ENCODE measurements at regions not wholly inside any gene's neighbourhood (a gene's known extent, or its start where the extent isn't known, plus 50 kb on each side); places are given as distances from the start of the nearest gene placed in this dataset.
A peak's percentile ranks its signal among the peaks of the same experiment; 100 is the strongest.
"Not testable (repeated sequence)": the region's sequence is repeated elsewhere in the genome, so short reads cannot be mapped to it uniquely, and the experiment has no call there.

GRCh38 chrX:34470507-34470906, 186.6 kb downstream of the TMEM47 start:
- Histone ChIP-seq H3K4me3 (no peak overlapping the region), H3K9me3 (no peaks in the 10 kb centered on the region), H3K36me3 (no peaks in the 10 kb centered on the region), H3K27me3 (no peaks in the 10 kb centered on the region), H3K4me1 (no peaks in the 10 kb centered on the region), H3K27ac (no peak overlapping the region)
- no peak for DNase-seq
- TF ChIP-seq CTCF (IDR thresholded peaks at IDR 0.05) (no peak), POLR2A (IDR thresholded peaks at IDR 0.05) (no peak)

DNA sequence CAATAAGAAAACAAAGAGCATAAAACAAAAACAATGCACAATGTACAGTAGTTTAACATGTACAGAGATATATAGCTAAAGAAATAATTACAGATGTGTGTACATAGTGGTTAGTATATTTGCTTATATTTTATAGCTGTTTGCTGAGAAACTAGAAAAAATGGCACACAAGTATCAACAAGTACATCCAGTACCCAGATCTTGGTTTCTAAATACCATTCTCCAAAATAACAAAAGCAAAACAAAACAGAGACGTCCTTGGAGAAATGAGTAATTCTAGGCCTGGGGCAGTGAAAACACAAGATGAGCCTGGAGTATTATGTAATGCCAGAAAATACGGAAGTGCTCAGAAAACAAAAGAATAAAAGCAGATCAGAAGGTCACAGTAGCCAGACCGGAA, 189.6 kb downstream of the TMEM47 start:
- Histone ChIP-seq H3K27me3 (no peaks in the 10 kb centered on the region), H3K36me3 (no peaks in the 10 kb centered on the region), H3K4me3 (no peak overlapping the region), H3K4me1 (no peaks in the 10 kb centered on the region), H3K27ac (no peak overlapping the region), H3K9me3 (no peaks in the 10 kb centered on the region)
- TF ChIP-seq CTCF (IDR thresholded peaks at IDR 0.05) (no peak), POLR2A (IDR thresholded peaks at IDR 0.05) (no peak)
- DNase-seq: no peak

DNA sequence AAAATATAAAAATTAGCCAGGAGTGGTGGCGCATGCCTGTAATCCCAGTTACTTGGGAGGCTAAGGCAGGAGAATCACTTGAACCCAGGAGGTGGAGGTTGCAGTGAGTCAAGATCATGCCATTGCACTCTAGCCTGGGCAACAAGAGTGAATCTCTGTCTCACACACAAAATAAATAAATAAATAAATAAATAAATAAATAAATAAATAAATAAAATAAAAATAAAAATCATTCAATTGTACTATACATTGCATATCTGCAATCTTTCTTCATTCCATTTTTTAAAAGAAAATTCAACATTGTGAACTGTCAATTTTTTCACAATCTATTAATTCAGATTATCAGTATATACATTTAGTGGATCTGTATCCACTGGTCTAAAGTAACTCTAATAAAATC, 193.9 kb downstream of the TMEM47 start:
- not testable (repeated sequence) for H3K4me1 ChIP-seq, H3K27me3 ChIP-seq

GRCh38 chrX:34457850-34458249, 199.2 kb downstream of the TMEM47 start:
- H3K27ac ChIP-seq, H3K4me3 ChIP-seq, H3K27me3 ChIP-seq, DNase-seq, H3K4me1 ChIP-seq, H3K36me3 ChIP-seq, H3K9me3 ChIP-seq: not testable (repeated sequence)

More for the DNA sequence above, 193.9 kb downstream of the TMEM47 start:
- DNase-seq, H3K4me3 ChIP-seq, H3K27ac ChIP-seq, H3K36me3 ChIP-seq, H3K9me3 ChIP-seq: not testable (repeated sequence)

GRCh38 chrX:34437586-34437985, 219.5 kb downstream of the TMEM47 start:
- Histone ChIP-seq H3K27me3 (no peaks in the 10 kb centered on the region), H3K9me3 (no peaks in the 10 kb centered on the region)
- DNase-seq: peak in 2 of 3 donors; percentile 44 to 51

DNA sequence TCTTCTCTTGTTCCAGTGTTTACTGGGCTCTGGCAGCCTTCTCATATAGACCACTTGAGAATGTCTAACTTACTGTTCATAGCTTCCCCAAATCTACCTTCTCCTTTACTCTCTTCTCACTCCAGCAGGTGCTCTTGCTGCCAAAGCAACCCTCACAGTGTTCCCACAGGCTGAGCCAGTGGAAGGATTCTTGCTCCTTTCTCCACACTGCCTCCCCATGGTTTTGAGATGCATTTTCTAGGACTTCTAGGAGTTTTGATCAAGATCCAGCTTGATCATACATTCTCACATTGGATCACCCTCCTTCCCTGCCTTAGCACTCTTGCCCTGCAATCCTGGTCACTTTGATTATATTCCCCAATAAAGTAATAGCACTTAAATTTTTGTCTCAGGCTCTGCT, 230.8 kb downstream of the TMEM47 start:
- H3K27me3 ChIP-seq: no peaks in the 10 kb centered on the region
- H3K9me3 ChIP-seq: no peaks in the 10 kb centered on the region
- H3K4me1 ChIP-seq: no peaks in the 10 kb centered on the region
- no peak for TF ChIP-seq CTCF (IDR thresholded peaks at IDR 0.05)
- TF ChIP-seq POLR2A (IDR thresholded peaks at IDR 0.05): no peak
- no peak overlapping the region for H3K27ac ChIP-seq
- DNase-seq: no peak
- no peaks in the 10 kb centered on the region for H3K36me3 ChIP-seq
- H3K4me3 ChIP-seq: no peak overlapping the region

More at GRCh38 chrX:34437586-34437985, 219.5 kb downstream of the TMEM47 start:
- Histone ChIP-seq H3K4me3 (no peak overlapping the region), H3K27ac (peak overlapping the region in 1 of 4 donors; percentile 5), H3K4me1 (no peaks in the 10 kb centered on the region), H3K36me3 (no peaks in the 10 kb centered on the region)
- no peak for TF ChIP-seq POLR2A (IDR thresholded peaks at IDR 0.05)
- no peak for TF ChIP-seq CTCF (IDR thresholded peaks at IDR 0.05)

DNA sequence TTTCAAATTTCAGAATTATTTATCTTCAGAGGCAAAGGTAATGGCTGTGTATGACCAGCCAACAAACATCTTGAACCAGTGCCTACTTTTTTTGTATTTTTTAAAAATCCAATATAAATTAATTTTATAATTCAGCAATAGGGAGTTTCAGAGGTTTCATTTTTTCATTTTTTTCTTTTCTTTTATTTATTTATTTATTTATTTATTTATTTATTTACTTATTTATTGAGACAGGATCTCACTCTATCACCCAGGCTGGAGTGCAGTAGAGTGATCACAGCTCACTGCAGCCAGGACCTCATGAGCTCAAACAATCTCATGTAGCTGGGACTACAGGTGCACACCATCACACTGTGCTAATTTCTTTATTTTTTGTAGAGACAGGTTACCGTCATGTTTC, 250.5 kb downstream of the TMEM47 start:
- no peak for DNase-seq
- TF ChIP-seq POLR2A (IDR thresholded peaks at IDR 0.05) (no peak), CTCF (IDR thresholded peaks at IDR 0.05) (no peak)
- H3K9me3 ChIP-seq: no peaks in the 10 kb centered on the region

More for the DNA sequence above, 250.5 kb downstream of the TMEM47 start:
- Histone ChIP-seq H3K4me1 (no peaks in the 10 kb centered on the region), H3K27me3 (no peaks in the 10 kb centered on the region), H3K36me3 (no peaks in the 10 kb centered on the region), H3K4me3 (no peak overlapping the region), H3K27ac (no peak overlapping the region)

All from Peyer's patch (tissue), 4 donors.